ENCODE measurements at regions not wholly inside any gene's neighbourhood (a gene's known extent, or its start where the extent isn't known, plus 50 kb on each side); places are given as distances from the start of the nearest gene placed in this dataset.

GRCh38 chr7:9023675-9024294 is 590.4 kb downstream of the NXPH1 start:
- no peaks in the 10 kb centered on the region for H4K20me1 ChIP-seq (ENCODE audit: insufficient read depth, low read length)
- no peak overlapping the region for H3K9ac ChIP-seq (ENCODE audit: low read length)
- no peak overlapping the region for H3K27ac ChIP-seq (ENCODE audit: low read depth, low read length, poor library complexity, severe bottlenecking)

GRCh38 chr7:9026121-9026520 is 592.7 kb downstream of the NXPH1 start:
- no peaks in the 10 kb centered on the region for H3K27me3 ChIP-seq (ENCODE audit: insufficient read depth, low read length)
- no peak overlapping the region for H3K9ac ChIP-seq (ENCODE audit: low read length)
- no peaks in the 10 kb centered on the region for H3K4me1 ChIP-seq (ENCODE audit: insufficient read depth, low read length, severe bottlenecking)
- TF ChIP-seq EZH2 (IDR thresholded peaks at IDR 0.05; ENCODE audit: borderline replicate concordance, low read length) (no peak), CTCF (IDR thresholded peaks at IDR 0.05; ENCODE audit: low read length) (no peak)
- H3K79me2 ChIP-seq (ENCODE audit: insufficient read depth, low read length) = no peaks in the 10 kb centered on the region
- H3K27ac ChIP-seq (ENCODE audit: low read depth, low read length, poor library complexity, severe bottlenecking) = no peak overlapping the region
- no peak overlapping the region for H3K4me3 ChIP-seq (ENCODE audit: low read depth, low read length, poor library complexity, severe bottlenecking)
- H3K9me2 ChIP-seq (ENCODE audit: low read depth, low read length) = no peaks in the 10 kb centered on the region
- H3K9me3 ChIP-seq (ENCODE audit: low read length) = no peaks in the 10 kb centered on the region
- no peaks in the 10 kb centered on the region for H3K36me3 ChIP-seq (ENCODE audit: insufficient read depth, low read length)
- no peak overlapping the region for H3K4me2 ChIP-seq (ENCODE audit: low read length)
- H4K20me1 ChIP-seq (ENCODE audit: insufficient read depth, low read length) = no peaks in the 10 kb centered on the region
- no peaks in the 10 kb centered on the region for H3F3A ChIP-seq (ENCODE audit: insufficient read depth, low read length)
- no peak overlapping the region for H2AFZ ChIP-seq (ENCODE audit: low read length)

More at GRCh38 chr7:9023675-9024294, 590.4 kb downstream of the NXPH1 start:
- no peaks in the 10 kb centered on the region for H3K36me3 ChIP-seq (ENCODE audit: insufficient read depth, low read length)
- no peaks in the 10 kb centered on the region for H3K9me2 ChIP-seq (ENCODE audit: low read depth, low read length)
- no peaks in the 10 kb centered on the region for H3K27me3 ChIP-seq (ENCODE audit: insufficient read depth, low read length)
- H3K9me3 ChIP-seq (ENCODE audit: low read length) = no peaks in the 10 kb centered on the region
- no peaks in the 10 kb centered on the region for H3F3A ChIP-seq (ENCODE audit: insufficient read depth, low read length)
- no peaks in the 10 kb centered on the region for H3K4me1 ChIP-seq (ENCODE audit: insufficient read depth, low read length, severe bottlenecking)
- H3K79me2 ChIP-seq (ENCODE audit: insufficient read depth, low read length) = no peaks in the 10 kb centered on the region
- no peak for TF ChIP-seq EZH2 (IDR thresholded peaks at IDR 0.05; ENCODE audit: borderline replicate concordance, low read length)
- no peak overlapping the region for H3K4me3 ChIP-seq (ENCODE audit: low read depth, low read length, poor library complexity, severe bottlenecking)
- H3K4me2 ChIP-seq (ENCODE audit: low read length) = no peak overlapping the region
- no peak overlapping the region for H2AFZ ChIP-seq (ENCODE audit: low read length)

- Histone ChIP-seq H3K4me1 (ENCODE audit: insufficient read depth, low read length, severe bottlenecking) (no peaks in the 10 kb centered on the region), H3K9ac (ENCODE audit: low read length) (no peak overlapping the region), H2AFZ (ENCODE audit: low read length) (no peak overlapping the region), H3F3A (ENCODE audit: insufficient read depth, low read length) (no peaks in the 10 kb centered on the region), H3K4me3 (ENCODE audit: low read depth, low read length, poor library complexity, severe bottlenecking) (no peak overlapping the region), H3K27ac (ENCODE audit: low read depth, low read length, poor library complexity, severe bottlenecking) (no peak overlapping the region), H3K9me3 (ENCODE audit: low read length) (no peaks in the 10 kb centered on the region), H3K27me3 (ENCODE audit: insufficient read depth, low read length) (no peaks in the 10 kb centered on the region), H4K20me1 (ENCODE audit: insufficient read depth, low read length) (no peaks in the 10 kb centered on the region), H3K36me3 (ENCODE audit: insufficient read depth, low read length) (no peaks in the 10 kb centered on the region), H3K9me2 (ENCODE audit: low read depth, low read length) (no peaks in the 10 kb centered on the region), H3K4me2 (ENCODE audit: low read length) (no peak overlapping the region), H3K79me2 (ENCODE audit: insufficient read depth, low read length) (no peaks in the 10 kb centered on the region)
- TF ChIP-seq EZH2 (IDR thresholded peaks at IDR 0.05; ENCODE audit: borderline replicate concordance, low read length) = no peak
- no peak for TF ChIP-seq CTCF (IDR thresholded peaks at IDR 0.05; ENCODE audit: low read length)
These were observed 594.6 kb downstream of the NXPH1 start for GRCh38 chr7:9028012-9028411.

All from OCI-LY1 (cell line).